Astrocyte (in vitro differentiated cells and primary cell): ENCODE measurements at regions not wholly inside any gene's neighbourhood (a gene's known extent, or its start where the extent isn't known, plus 50 kb on each side); places are given as distances from the start of the nearest gene placed in this dataset.
"Not testable (repeated sequence)": the region's sequence is repeated elsewhere in the genome, so short reads cannot be mapped to it uniquely, and the experiment has no call there.

Source experiments
- DNase-seq: peaks from one replicate; pipeline ENCODE4 v3.0.0-alpha.2; 2010; ENCODE audit warnings: low read depth
- FAIRE-seq: peaks from 2 replicates; lab custom pipeline; 2011; peaks lifted over from hg19 to GRCh38; lab: Jason Lieb, UNC
- H2AFZ ChIP-seq: 2 replicates; pipeline ENCODE4 v1.6.0; 2012; ENCODE audit warnings: low read depth, low read length, inconsistent platforms
- H3K27ac ChIP-seq: 2 replicates; pipeline ENCODE4 v1.5.1; 2011; ENCODE audit warnings: low read depth, low read length, inconsistent platforms
- H3K27me3 ChIP-seq: 2 replicates; pipeline ENCODE4 v1.6.0; 2011; ENCODE audit warnings: low read length, inconsistent platforms; ENCODE audit not compliant: insufficient read depth
- H3K36me3 ChIP-seq: 2 replicates; pipeline ENCODE4 v1.5.1; 2011; ENCODE audit warnings: low read length, inconsistent platforms; ENCODE audit not compliant: insufficient read depth
- H3K4me1 ChIP-seq: 2 replicates; pipeline ENCODE4 v1.5.1; 2011; ENCODE audit warnings: low read length, inconsistent platforms; ENCODE audit not compliant: insufficient read depth
- H3K4me2 ChIP-seq: 2 replicates; pipeline ENCODE4 v1.6.0; 2012; ENCODE audit warnings: low read length, inconsistent platforms
- H3K4me3 ChIP-seq: 2 replicates; pipeline ENCODE4 v1.5.1; 2011; ENCODE audit warnings: low read depth, mild to moderate bottlenecking, low read length, inconsistent platforms; ENCODE audit not compliant: insufficient read depth
- H3K79me2 ChIP-seq: 2 replicates; pipeline ENCODE4 v1.6.0; 2012; ENCODE audit warnings: mild to moderate bottlenecking, low read length, inconsistent platforms; ENCODE audit not compliant: insufficient read depth
- H3K9ac ChIP-seq: 2 replicates; pipeline ENCODE4 v1.6.0; 2012; ENCODE audit warnings: mild to moderate bottlenecking, low read length, inconsistent platforms
- H3K9me3 ChIP-seq: 2 replicates; pipeline ENCODE4 v1.5.1; 2012; ENCODE audit warnings: low read depth, mild to moderate bottlenecking, low read length, inconsistent platforms; ENCODE audit not compliant: insufficient read depth
- H4K20me1 ChIP-seq: 2 replicates; pipeline ENCODE4 v1.6.0; 2012; ENCODE audit warnings: low read length, inconsistent platforms; ENCODE audit not compliant: insufficient read depth
- H3K27ac Mint-ChIP-seq: one replicate; pipeline ENCODE4 v1.8.0; 2021; ENCODE audit warnings: mild to moderate bottlenecking, mixed read lengths; ENCODE audit not compliant: unreplicated experiment
- H3K27me3 Mint-ChIP-seq: one replicate; pipeline ENCODE4 v1.8.0; 2021; ENCODE audit warnings: low read depth, mixed read lengths; ENCODE audit not compliant: unreplicated experiment
- H3K36me3 Mint-ChIP-seq: one replicate; pipeline ENCODE4 v1.8.0; 2021; ENCODE audit warnings: low read depth, mixed read lengths; ENCODE audit not compliant: unreplicated experiment
- H3K4me1 Mint-ChIP-seq: one replicate; pipeline ENCODE4 v1.8.0; 2021; ENCODE audit warnings: low read depth, mixed read lengths; ENCODE audit not compliant: unreplicated experiment
- H3K4me3 Mint-ChIP-seq: one replicate; pipeline ENCODE4 v1.8.0; 2021; ENCODE audit warnings: mild to moderate bottlenecking, moderate library complexity, mixed read lengths; ENCODE audit not compliant: unreplicated experiment
- H3K9me3 Mint-ChIP-seq: one replicate; pipeline ENCODE4 v1.8.0; 2021; ENCODE audit warnings: mild to moderate bottlenecking, mixed read lengths; ENCODE audit not compliant: unreplicated experiment
- EZH2 ChIP-seq: IDR thresholded peaks from 2 replicates; pipeline ENCODE4 v1.6.1; 2012; ENCODE audit warnings: mild to moderate bottlenecking, low read length, inconsistent platforms; ENCODE audit not compliant: insufficient read depth
- TF ChIP-seq, protein P1 (sequence below): IDR thresholded peaks from 2 replicates; pipeline ENCODE4 v1.5.1; 2011; ENCODE audit warnings: low read depth, mild to moderate bottlenecking, inconsistent platforms, low read length, moderate library complexity; ENCODE audit not compliant: insufficient read depth

DNA sequence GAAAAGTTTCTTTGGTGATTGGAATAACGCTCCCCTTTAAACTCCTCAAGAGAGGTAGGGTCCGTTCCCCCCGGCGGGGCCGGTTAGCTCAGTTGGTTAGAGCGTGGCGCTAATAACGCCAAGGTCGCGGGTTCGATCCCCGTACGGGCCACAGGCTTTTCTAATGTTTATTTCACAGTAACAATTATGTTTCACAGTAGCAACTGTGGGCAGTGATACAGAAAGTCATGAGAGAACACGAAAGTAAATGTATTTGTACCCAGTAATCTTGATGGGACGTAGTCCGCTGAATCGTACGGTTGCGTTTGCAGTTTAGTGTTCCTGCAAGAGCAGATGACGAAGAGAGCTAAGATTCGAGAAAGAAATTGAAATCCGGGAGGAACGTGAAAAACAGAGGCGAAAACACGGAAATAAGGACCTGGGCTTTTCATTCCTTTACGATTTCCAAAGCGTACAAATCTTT lies 505.5 kb downstream of the PRIM2 start:
- Mint-ChIP-seq H3K27ac (no peak overlapping the region), H3K4me1 (peaks cover 3% of the 10 kb centered on the region), H3K4me3 (peak overlapping the region; percentile 23), H3K36me3 (no peaks in the 10 kb centered on the region), H3K9me3 (peaks cover 5% of the 10 kb centered on the region), H3K27me3 (peaks cover 50% of the 10 kb centered on the region)
- Histone ChIP-seq H3K4me1 (no peaks in the 10 kb centered on the region), H3K9me3 (no peaks in the 10 kb centered on the region), H3K9ac (no peak overlapping the region), H3K27ac (no peak overlapping the region), H2AFZ (no peak overlapping the region), H3K27me3 (peaks cover 6% of the 10 kb centered on the region), H3K36me3 (no peaks in the 10 kb centered on the region), H4K20me1 (no peaks in the 10 kb centered on the region), H3K79me2 (no peaks in the 10 kb centered on the region), H3K4me3 (no peak overlapping the region), H3K4me2 (no peak overlapping the region)
- TF ChIP-seq, protein P1, sequence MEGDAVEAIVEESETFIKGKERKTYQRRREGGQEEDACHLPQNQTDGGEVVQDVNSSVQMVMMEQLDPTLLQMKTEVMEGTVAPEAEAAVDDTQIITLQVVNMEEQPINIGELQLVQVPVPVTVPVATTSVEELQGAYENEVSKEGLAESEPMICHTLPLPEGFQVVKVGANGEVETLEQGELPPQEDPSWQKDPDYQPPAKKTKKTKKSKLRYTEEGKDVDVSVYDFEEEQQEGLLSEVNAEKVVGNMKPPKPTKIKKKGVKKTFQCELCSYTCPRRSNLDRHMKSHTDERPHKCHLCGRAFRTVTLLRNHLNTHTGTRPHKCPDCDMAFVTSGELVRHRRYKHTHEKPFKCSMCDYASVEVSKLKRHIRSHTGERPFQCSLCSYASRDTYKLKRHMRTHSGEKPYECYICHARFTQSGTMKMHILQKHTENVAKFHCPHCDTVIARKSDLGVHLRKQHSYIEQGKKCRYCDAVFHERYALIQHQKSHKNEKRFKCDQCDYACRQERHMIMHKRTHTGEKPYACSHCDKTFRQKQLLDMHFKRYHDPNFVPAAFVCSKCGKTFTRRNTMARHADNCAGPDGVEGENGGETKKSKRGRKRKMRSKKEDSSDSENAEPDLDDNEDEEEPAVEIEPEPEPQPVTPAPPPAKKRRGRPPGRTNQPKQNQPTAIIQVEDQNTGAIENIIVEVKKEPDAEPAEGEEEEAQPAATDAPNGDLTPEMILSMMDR: no peak
- no peak for TF ChIP-seq EZH2
- no peak for DNase-seq
- FAIRE-seq: no peak

DNA sequence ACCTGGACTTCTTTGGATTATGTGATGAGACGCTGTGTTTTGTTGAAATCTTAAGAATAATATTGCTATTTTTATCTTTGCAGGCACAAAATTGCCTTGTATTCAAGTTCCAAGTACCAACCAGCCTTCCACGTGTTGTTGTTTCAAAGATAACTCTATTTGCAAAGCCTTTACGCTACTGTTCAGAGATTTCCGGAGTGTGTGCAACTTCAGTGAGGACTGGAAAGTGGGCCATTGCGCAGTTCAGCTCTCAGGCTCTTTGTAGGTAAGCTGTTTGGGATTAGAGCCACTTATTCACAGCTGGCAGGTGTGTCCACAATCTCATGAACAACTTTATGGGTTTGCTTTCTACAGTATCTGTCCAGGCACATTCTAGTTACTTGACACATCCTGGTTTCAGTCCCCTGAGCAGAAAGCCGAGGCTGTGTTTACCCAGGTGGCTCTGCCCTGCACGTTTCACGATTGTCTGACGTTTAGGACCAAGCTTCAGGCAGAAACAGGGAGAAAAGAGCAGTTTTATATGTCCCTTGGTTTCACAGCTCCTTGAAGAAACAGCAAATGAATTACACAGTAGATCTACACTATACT lies 520.3 kb downstream of the PRIM2 start:
- not testable (repeated sequence) for H4K20me1 ChIP-seq, H3K4me1 Mint-ChIP-seq, H3K79me2 ChIP-seq, H3K36me3 Mint-ChIP-seq, H3K27me3 ChIP-seq, H2AFZ ChIP-seq, H3K9me3 ChIP-seq, H3K27ac Mint-ChIP-seq, H3K27ac ChIP-seq, H3K4me2 ChIP-seq, H3K4me3 Mint-ChIP-seq, DNase-seq, H3K36me3 ChIP-seq, H3K9me3 Mint-ChIP-seq, H3K9ac ChIP-seq, H3K4me3 ChIP-seq, H3K4me1 ChIP-seq, FAIRE-seq
- peaks cover 19% of the 10 kb centered on the region for H3K27me3 Mint-ChIP-seq

DNA sequence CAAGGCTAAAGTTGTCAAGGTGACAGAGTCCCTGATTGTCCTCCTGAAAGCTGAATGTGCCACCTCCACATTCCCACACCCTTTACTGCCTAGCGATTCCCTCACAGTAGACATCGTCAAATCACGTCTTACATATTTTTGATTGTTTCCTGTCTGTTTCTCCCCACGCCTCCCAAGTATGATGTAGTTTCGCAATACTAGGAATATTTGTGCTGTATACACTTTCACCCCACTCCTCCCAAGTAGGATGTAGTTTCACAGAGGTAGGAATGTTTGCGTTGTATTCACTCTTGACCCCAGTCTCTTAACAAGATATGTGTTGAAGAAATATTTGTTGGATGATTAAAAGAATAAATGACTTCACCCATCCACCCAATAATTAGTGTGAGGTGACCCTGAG lies 524.1 kb downstream of the PRIM2 start:
- H3K9ac ChIP-seq, H3K4me1 Mint-ChIP-seq, H3K4me3 ChIP-seq, H3K4me2 ChIP-seq, FAIRE-seq, H3K9me3 Mint-ChIP-seq, H3K27ac ChIP-seq, H3K4me3 Mint-ChIP-seq, H3K36me3 ChIP-seq, H4K20me1 ChIP-seq, H3K4me1 ChIP-seq, H3K27ac Mint-ChIP-seq, H3K9me3 ChIP-seq, H3K27me3 ChIP-seq, H3K79me2 ChIP-seq, H2AFZ ChIP-seq, H3K36me3 Mint-ChIP-seq, DNase-seq: not testable (repeated sequence)
- peaks cover 17% of the 10 kb centered on the region for H3K27me3 Mint-ChIP-seq

DNA sequence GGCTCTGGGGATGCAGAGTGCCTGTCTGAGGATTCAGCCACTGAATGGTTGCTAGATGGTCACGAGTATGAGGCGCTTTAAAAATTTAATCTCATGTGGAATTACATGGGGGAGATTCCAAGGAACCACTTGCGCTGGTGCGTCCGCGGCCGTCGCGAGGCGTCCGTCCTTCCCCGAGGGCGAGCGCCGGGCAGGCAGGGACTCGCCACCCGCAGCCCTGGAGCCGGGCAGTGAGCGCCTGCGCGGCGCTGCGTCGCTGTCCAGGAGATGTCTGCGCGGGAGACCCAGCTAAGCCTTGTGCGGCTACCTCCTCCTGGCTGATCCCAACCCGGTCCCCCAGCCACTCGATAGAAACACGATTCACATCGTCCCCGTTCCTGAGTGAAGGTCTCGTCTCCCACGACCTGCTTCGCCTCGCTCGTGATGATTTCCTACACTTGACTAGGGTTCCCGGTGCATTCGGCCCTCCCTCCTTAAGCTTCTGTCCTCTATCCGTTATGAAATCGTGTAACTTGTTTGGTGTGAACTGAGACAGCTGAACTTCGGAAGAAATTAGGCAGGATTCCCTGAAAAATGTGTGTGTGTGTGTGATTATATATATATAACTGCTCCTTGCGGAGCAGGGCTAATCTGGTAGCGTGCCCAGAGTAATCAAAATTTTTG lies 536.4 kb downstream of the PRIM2 start:
- H3K9ac ChIP-seq, H3K36me3 Mint-ChIP-seq, H3K79me2 ChIP-seq, H2AFZ ChIP-seq, H3K27ac ChIP-seq, H3K27me3 ChIP-seq, H3K9me3 Mint-ChIP-seq, H3K9me3 ChIP-seq, H3K36me3 ChIP-seq, H3K4me2 ChIP-seq, H3K4me1 ChIP-seq, H3K27ac Mint-ChIP-seq, FAIRE-seq, DNase-seq, H3K4me1 Mint-ChIP-seq, H3K4me3 ChIP-seq, H4K20me1 ChIP-seq: not testable (repeated sequence)
- Mint-ChIP-seq H3K4me3 (peak overlapping the region; percentile 27), H3K27me3 (peaks cover 18% of the 10 kb centered on the region)

DNA sequence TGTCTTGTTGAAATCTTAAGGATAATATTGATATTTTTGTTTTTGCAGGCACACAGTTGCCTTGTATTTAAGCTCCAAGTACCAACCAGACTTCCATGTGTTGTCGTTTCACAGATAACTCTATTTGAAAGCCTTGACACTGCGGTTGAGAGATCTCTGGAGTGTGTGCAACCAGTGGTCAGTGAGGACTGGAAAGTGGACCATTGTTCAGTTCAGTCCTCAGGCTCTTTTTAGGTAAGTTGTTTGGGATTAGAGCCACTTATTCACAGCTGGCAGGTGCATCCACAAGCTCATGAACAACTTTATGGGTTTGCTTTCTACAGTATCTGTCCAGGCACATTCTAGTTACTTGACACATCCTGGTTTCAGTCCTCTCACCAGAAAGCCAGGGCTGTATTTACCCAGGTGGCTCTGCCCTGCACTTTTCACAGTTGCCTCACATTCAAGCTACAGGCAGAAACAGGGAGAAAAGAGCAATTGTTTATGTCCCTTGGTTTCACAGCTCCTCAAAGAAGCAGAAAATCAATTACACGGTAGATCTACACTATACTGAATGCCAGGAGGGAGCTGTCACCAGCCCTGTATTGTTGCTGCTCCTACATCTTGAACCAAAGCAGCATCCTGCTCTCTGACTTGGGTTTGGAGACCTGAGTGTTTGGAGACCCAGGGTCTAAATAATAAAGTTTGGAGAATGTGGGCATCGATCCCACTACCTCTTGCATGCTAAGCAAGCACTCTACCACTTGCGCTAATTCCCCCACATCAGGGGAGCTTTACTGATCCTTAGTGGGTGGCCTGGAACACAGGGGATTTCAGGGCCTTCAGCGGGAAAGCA lies 543.3 kb downstream of the PRIM2 start:
- not testable (repeated sequence) for H3K27ac ChIP-seq, H3K27me3 ChIP-seq, H2AFZ ChIP-seq, H3K9ac ChIP-seq, H3K79me2 ChIP-seq, H3K4me1 ChIP-seq, H4K20me1 ChIP-seq, H3K9me3 Mint-ChIP-seq, DNase-seq, H3K36me3 ChIP-seq, H3K27ac Mint-ChIP-seq, H3K4me3 Mint-ChIP-seq, H3K4me1 Mint-ChIP-seq, FAIRE-seq, H3K9me3 ChIP-seq, H3K4me2 ChIP-seq, H3K4me3 ChIP-seq, H3K36me3 Mint-ChIP-seq
- peaks cover 15% of the 10 kb centered on the region for H3K27me3 Mint-ChIP-seq
